ENCODE measurements at regions not wholly inside any gene's neighbourhood (a gene's known extent, or its start where the extent isn't known, plus 50 kb on each side); places are given as distances from the start of the nearest gene placed in this dataset.

DNA sequence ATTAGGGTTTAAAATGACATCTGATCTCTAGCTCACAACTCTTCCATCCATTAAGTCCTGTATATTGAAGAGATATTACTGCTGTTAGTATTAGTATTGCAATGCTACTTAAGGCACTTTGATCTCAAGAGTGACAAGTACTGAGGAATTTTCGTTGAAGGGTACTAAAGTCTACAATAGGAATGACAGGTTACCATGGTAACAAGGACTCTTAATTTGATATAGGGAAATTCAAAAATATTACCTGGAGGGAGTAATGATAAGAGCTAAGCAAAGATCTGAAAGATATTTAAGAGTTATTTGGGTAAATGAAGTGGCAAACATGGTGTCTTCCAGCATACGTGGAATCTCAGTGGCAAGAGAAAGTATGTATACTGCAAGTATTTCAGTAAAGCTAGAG is 518.0 kb upstream of the SLC35B3 start:
- H3K9me3 ChIP-seq = no peaks in the 10 kb centered on the region
- H3K4me3 ChIP-seq = no peak overlapping the region
- TF ChIP-seq CTCF (IDR thresholded peaks at IDR 0.05) = no peak
- no peaks in the 10 kb centered on the region for H3K36me3 ChIP-seq
- H3K27ac ChIP-seq = no peak overlapping the region
- intact Hi-C loops (cut with DNase I) = no loop called here
- 59 to 64% methylated on average over 2 of the region's 2 CpGs for WGBS, 2 donors
- H3K27me3 ChIP-seq = peaks cover 0 to 7% (median 0%) of the 10 kb centered on the region in 7 donors
- ATAC-seq (no peak), DNase-seq (no peak)
- H3K4me1 ChIP-seq = no peaks in the 10 kb centered on the region

DNA sequence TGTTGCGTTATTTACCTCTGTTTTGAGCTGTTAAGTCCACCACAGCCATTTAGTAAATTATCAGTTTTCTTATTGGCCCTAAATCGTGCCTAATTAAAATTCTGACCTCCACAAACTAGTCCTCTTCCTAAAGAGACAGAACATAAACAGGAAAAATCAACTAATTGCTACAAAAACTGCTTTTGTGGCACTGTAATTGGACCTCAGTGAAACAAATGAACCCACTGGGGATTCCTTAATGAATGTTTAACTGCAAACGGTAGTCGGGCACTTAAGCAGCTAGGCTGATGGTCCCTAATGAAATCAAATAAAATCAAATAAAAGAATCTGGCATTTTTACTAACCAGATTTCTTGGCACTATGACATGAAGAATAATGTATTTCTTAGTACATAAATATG is 513.4 kb upstream of the SLC35B3 start:
- no peaks in the 10 kb centered on the region for H3K9me3 ChIP-seq
- no peaks in the 10 kb centered on the region for H3K4me1 ChIP-seq
- intact Hi-C loops (cut with DNase I) = no loop called here
- H3K27me3 ChIP-seq = peaks cover 0 to 7% (median 0%) of the 10 kb centered on the region in 7 donors
- no peak for ATAC-seq
- H3K27ac ChIP-seq = no peak overlapping the region
- DNase-seq = no peak
- no peak overlapping the region for H3K4me3 ChIP-seq
- H3K36me3 ChIP-seq = no peaks in the 10 kb centered on the region
- 66 to 72% methylated on average over 4 of the region's 4 CpGs for WGBS, 2 donors
- no peak for TF ChIP-seq CTCF (IDR thresholded peaks at IDR 0.05)

GRCh38 chr6:8947900-8948299 is 512.6 kb upstream of the SLC35B3 start:
- no peaks in the 10 kb centered on the region for H3K4me1 ChIP-seq
- ATAC-seq (no peak), DNase-seq (no peak)
- TF ChIP-seq CTCF (IDR thresholded peaks at IDR 0.05) = no peak
- intact Hi-C loops (cut with DNase I) = no loop called here
- WGBS, 2 donors = 59 to 73% methylated on average over 4 of the region's 4 CpGs
- no peaks in the 10 kb centered on the region for H3K9me3 ChIP-seq
- H3K4me3 ChIP-seq = no peak overlapping the region
- H3K36me3 ChIP-seq = no peaks in the 10 kb centered on the region
- H3K27ac ChIP-seq = no peak overlapping the region
- peaks cover 0 to 7% (median 0%) of the 10 kb centered on the region in 7 donors for H3K27me3 ChIP-seq

GRCh38 chr6:8944548-8944947 is 509.2 kb upstream of the SLC35B3 start:
- intact Hi-C loops (cut with DNase I) = no loop called here
- WGBS, 2 donors = 48 to 65% methylated on average over 3 of the region's 3 CpGs
- no peaks in the 10 kb centered on the region for H3K27me3 ChIP-seq
- DNase-seq (no peak), ATAC-seq (no peak)
- no peak overlapping the region for H3K4me3 ChIP-seq
- no peaks in the 10 kb centered on the region for H3K9me3 ChIP-seq
- H3K27ac ChIP-seq = no peak overlapping the region
- H3K36me3 ChIP-seq = no peaks in the 10 kb centered on the region
- no peaks in the 10 kb centered on the region for H3K4me1 ChIP-seq
- no peak for TF ChIP-seq CTCF (IDR thresholded peaks at IDR 0.05)

- WGBS, 2 donors = 78 to 79% methylated on average over 3 of the region's 3 CpGs
- no peak for TF ChIP-seq CTCF (IDR thresholded peaks at IDR 0.05)
- no peak for DNase-seq
- no peak for ATAC-seq
- intact Hi-C loops (cut with DNase I) = no loop called here
- Histone ChIP-seq H3K9me3 (no peaks in the 10 kb centered on the region), H3K4me1 (no peaks in the 10 kb centered on the region), H3K36me3 (no peaks in the 10 kb centered on the region), H3K4me3 (no peak overlapping the region), H3K27ac (no peak overlapping the region), H3K27me3 (no peaks in the 10 kb centered on the region)
These were observed 507.7 kb upstream of the SLC35B3 start for GRCh38 chr6:8943073-8943472.
